Fibroblast of the aortic adventitia (primary cell): ENCODE measurements at regions not wholly inside any gene's neighbourhood (a gene's known extent, or its start where the extent isn't known, plus 50 kb on each side); places are given as distances from the start of the nearest gene placed in this dataset.

Experiments used
- DNase-seq: peaks from one replicate; pipeline ENCODE4 v3.0.0-alpha.2; 2010; ENCODE audit warnings: low read depth
- H3K4me3 ChIP-seq: 2 replicates; pipeline ENCODE4 v1.5.1; 2011; ENCODE audit warnings: low read depth, mild to moderate bottlenecking, control low read depth, low read length, moderate library complexity
- CTCF ChIP-seq: IDR thresholded peaks from 2 replicates; pipeline ENCODE4 v1.5.1; 2011; ENCODE audit warnings: mild to moderate bottlenecking, low read length, control low read depth, inconsistent platforms; ENCODE audit not compliant: insufficient read depth

GRCh38 chr3:63096248-63097058, 181.7 kb upstream of the SYNPR start:
- H3K4me3 ChIP-seq: no peak overlapping the region
- no peak for DNase-seq
- TF ChIP-seq CTCF: no peak

GRCh38 chr3:63097396-63097795, 180.7 kb upstream of the SYNPR start:
- no peak overlapping the region for H3K4me3 ChIP-seq
- TF ChIP-seq CTCF: no peak
- DNase-seq: no peak

DNA sequence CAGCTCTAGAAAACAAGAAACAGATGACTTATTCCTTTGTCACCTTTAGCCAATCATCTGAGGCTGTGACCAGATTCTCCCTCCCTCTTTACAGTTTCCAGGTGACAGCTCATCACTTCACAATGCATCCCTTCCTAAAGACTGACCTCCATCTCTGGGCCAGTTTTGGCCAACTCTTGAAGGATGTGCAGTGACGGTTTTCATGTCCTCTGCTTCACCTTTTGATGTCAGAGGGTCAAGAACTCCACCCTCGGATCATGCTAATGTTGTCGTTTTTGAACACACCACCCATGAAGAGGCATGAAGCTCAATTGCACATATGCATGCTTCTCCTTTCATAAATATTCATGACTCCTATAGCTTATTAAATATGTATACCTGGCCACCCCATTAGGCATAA, 161.2 kb upstream of the SYNPR start:
- no peak overlapping the region for H3K4me3 ChIP-seq
- DNase-seq: no peak
- TF ChIP-seq CTCF: no peak

- no peak for TF ChIP-seq CTCF
- DNase-seq: no peak
- no peak overlapping the region for H3K4me3 ChIP-seq
Observed at GRCh38 chr3:63124090-63124489, 154.0 kb upstream of the SYNPR start.

GRCh38 chr3:63126530-63126929, 151.6 kb upstream of the SYNPR start:
- TF ChIP-seq CTCF: no peak
- no peak overlapping the region for H3K4me3 ChIP-seq
- DNase-seq: no peak

DNA sequence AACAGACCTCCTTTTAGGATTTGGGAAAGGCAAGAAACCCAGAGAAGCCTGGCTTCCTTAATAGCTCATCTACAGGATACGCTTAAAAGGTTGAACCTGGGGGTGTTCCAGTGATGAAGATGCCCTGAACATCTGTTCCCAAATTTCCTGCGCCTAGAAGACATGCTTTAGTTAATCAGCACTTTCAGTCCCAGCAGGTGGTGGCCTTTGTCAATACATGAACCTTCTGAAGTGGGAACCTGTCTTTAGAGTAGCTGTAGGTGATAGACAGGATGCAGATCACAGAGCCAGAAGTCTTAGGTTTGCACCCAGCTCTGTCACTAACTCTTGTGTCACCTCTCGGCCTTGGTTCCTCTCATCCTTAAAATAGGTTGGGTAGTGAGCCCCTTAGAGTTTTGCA, 149.7 kb upstream of the SYNPR start:
- H3K4me3 ChIP-seq: no peak overlapping the region
- no peak for DNase-seq
- TF ChIP-seq CTCF: no peak

DNA sequence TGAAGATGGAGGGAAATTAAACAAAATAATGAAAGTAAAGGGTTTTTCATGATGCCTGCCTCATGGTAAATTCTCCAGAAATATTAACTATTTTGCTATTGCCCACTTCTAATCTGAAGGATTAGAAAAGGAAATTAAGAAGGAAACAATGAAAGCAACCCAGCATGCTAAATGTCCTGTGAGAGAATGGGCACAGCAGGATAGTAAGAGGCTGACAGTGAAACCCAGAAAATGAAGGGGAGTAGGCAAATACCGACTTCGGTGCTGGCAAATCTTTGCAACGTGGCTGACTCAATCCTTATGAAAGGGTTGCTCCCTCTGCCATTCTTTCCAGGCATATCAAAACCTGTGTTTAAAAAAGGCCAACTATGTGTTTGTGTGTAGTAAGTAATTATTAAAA, 147.5 kb upstream of the SYNPR start:
- no peak for TF ChIP-seq CTCF
- DNase-seq: no peak

More for the DNA sequence above, 147.5 kb upstream of the SYNPR start:
- no peak overlapping the region for H3K4me3 ChIP-seq
